ACHN (cell line): ENCODE measurements at regions not wholly inside any gene's neighbourhood (a gene's known extent, or its start where the extent isn't known, plus 50 kb on each side); places are given as distances from the start of the nearest gene placed in this dataset.
"Not testable (repeated sequence)": the region's sequence is repeated elsewhere in the genome, so short reads cannot be mapped to it uniquely, and the experiment has no call there.

Experiments used
- DNase-seq: peaks from one replicate; pipeline ENCODE4 v3.0.0-alpha.2; 2015
- in situ Hi-C: cut with HindIII; loops from 2 replicates; pipeline ENCODE4 v1.10.0; 2017; ENCODE audit warnings: low sequenced_read_pairs, low pct_ligation_motif_present, low pct_unique_long_range_greater_than_20kb

- in situ Hi-C loops, result no loop called here
- no peak for DNase-seq
These were observed 135.5 kb upstream of the CACNA2D1 start for GRCh38 chr7:82579047-82579446.

GRCh38 chr7:82578430-82578829 lies 134.9 kb upstream of the CACNA2D1 start:
- in situ Hi-C loops, result no loop called here
- no peak for DNase-seq

- in situ Hi-C loops, result no loop called here
- DNase-seq, result peak; percentile 92
These were observed 128.8 kb upstream of the CACNA2D1 start for GRCh38 chr7:82572195-82572880.

GRCh38 chr7:82571047-82571446 lies 127.5 kb upstream of the CACNA2D1 start:
- DNase-seq, in situ Hi-C loops: not testable (repeated sequence)

DNA sequence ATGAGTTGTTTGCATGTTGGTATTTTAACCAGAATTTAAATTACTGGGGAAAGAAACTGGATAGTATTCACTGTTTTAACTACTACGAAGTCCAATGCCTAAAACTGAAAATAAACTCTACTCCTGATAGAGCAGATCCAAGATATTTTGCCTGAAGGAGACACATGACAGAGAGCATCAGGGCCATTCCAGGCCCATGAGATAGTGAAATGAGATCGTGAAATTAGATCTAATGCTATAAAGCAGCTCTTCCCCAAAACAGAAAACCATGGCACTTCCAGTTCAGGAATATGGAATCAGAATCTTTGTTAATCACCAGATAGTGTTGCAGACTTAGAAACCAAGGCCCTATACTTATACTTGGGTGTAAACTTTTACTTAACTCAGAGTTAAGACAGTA lies 124.3 kb upstream of the CACNA2D1 start:
- in situ Hi-C loops, result no loop called here
- DNase-seq, result no peak

DNA sequence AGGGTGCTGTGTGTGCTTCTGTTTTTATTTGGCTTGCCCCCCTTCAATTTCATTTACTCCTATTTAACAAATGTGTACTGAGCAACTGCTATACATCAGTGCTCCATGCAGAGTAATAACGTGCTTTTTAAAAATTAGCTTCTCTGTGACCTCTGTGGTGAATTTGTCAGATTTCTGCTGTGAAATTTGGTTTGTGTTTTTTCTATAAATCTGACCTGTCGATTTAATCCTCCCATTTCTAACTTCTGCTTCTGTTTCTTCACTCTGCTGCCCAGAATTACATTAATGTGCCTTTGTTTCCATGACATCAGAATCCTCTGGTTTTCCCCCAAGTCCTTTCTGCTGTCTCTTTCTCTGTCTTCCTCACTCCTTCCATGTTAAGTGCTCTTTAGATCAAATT lies 123.8 kb upstream of the CACNA2D1 start:
- no peak for DNase-seq
- in situ Hi-C loops, result no loop called here

- in situ Hi-C loops, result no loop called here
- no peak for DNase-seq
These were observed 123.2 kb upstream of the CACNA2D1 start for GRCh38 chr7:82566752-82567151.

DNA sequence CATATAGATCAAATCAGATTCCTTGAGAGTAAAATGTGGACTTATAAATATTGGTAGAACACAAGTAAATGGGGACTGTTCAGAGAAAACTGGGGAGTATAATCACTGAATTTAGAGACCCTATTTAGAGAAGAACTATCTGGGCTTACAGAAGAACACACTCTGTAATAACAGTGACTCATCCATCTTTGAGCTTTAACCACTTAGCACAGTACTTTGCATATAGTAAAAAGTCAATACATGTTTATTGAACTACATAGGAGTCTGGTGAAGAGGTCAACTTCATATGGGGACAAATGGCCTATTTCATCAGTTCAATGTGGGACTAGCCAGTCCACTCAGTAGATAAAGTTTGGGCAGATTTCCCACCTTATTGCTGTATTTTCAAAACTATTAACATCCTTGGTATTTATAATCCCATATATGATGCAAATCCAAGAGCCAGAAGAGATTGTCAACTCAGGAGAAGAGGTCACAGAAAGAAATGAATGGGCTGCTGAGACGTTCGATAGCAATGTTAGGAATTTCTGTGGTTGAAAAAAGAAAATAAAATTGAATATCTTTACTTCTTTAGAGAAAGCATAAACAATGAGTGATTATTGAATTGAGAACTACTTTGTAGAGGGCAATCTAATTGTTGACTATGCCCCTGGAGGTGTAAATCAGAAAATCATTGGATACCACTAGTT lies 119.3 kb upstream of the CACNA2D1 start:
- peak; percentile 72 for DNase-seq
- in situ Hi-C loops, result no loop called here

DNA sequence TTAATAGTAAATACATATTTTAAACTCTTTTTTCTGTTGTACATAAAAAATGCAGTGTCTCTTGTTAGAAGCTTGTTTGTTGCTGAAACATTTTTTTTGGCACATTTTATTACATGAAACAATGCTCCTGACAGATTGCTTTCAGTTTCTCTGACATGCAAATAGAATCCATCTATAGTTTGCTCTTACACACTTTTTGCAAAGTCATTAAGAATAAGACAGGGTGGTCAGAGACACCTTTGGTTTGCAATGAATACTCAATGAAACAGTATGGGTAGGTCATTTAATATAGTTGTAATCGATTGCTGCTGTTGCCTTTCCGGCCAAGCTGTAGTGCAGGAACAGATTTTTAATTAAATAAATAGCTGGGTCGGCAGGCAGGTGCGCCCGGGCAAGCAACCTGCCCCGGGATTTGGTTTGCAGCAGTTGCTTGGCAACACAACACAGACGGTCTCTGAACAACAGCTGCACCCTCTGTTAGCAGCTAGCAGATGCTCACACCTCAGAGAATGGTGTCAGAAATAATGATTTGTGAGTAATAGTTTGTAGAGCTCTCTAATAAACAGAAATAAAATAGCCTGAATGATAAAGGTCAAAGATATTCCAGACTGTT lies 115.7 kb upstream of the CACNA2D1 start:
- in situ Hi-C loops, result no loop called here
- DNase-seq, result peak; percentile 39

DNA sequence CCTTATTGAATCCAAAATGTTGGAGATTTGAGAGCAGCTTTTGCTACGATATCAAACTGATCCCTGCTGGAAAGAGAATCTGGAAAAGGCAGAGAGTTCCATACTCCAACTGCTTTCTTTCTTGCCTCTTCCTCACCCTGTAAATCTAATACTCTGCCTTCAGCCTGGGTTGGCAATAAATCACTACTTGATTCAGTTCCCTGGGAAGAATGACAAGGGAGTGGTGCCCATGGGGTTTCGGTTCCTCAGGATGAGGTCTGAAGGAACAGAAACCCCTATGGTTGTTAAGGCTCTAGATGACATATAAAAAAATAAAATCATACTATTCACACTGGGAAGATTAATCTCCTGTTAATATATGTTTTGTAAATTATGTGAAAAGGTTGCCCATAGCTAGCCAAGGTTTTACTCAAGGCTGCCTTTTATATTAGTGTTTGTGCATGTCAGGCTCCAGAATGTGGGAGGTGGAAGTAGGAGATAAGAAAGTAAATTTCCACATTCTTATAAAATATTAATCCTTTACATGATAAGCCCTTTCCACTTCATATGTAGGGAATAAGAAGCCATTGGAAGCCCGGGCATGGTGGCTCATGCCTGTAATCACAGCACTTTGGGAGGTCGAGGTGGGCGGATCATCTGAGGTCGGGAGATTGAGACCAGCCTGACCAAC lies 106.2 kb upstream of the CACNA2D1 start:
- no peak for DNase-seq
- in situ Hi-C loops, result no loop called here

GRCh38 chr7:82548141-82548688 lies 104.6 kb upstream of the CACNA2D1 start:
- in situ Hi-C loops, result no loop called here
- DNase-seq, result no peak

GRCh38 chr7:82542665-82543064 lies 99.1 kb upstream of the CACNA2D1 start:
- in situ Hi-C loops, result no loop called here
- no peak for DNase-seq

DNA sequence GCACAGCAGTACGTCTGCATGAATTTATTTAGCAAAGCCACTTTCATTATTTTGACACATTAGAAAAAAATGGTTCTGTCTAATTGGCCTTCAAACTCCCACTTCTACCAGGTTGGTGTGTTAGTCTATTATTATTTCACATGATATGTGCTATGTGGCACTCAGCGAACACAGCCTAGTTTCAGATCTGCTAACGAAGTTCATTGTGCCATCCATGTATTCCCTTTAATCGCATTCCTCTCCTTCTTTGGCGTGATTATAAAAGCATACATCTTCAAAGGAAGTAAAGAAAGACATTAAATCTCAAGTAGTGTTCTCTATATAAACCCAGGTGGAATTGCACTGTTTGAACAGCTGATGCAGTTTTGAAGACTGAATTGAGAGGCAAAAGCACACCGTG lies 96.4 kb upstream of the CACNA2D1 start:
- no peak for DNase-seq
- in situ Hi-C loops, result no loop called here

DNA sequence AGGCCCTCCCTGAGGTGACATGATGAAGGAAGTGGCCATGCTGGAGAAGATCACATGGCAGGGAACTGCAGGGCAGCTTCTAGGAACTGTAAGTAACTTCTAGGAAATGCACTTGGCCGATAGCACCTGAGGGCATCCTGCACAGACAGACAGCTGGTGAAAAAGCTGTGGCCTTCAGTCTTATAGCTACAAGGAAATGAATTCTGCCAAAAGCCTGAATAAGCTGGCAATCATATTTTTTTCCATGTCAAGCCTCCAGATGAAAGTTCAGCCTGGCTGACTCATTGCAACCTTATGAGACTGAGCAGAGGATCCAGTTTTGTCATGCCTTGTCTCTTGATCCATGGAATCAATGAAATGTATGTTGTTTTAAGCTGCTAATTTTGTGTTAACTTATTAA lies 91.1 kb upstream of the CACNA2D1 start:
- in situ Hi-C loops, result no loop called here
- no peak for DNase-seq

DNA sequence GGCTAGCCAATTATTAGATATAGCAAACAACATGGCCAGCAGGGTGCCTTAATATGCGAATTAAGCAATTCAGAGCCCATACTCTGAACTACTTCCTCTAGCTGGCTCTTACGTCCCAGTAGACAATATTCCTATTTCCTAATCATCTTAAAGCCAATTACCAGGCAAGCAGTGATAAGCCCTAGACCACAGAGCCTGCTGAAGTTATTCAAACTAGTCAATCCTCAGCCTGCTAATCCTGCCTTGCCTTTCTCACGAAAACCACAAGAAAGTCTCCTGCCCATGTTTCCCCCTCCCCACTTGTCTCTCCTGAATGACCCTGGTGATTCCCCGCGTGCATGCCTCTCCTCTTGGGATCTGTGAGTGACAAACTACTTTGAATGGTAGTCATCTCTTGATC lies 86.8 kb upstream of the CACNA2D1 start:
- in situ Hi-C loops, result no loop called here
- no peak for DNase-seq

DNA sequence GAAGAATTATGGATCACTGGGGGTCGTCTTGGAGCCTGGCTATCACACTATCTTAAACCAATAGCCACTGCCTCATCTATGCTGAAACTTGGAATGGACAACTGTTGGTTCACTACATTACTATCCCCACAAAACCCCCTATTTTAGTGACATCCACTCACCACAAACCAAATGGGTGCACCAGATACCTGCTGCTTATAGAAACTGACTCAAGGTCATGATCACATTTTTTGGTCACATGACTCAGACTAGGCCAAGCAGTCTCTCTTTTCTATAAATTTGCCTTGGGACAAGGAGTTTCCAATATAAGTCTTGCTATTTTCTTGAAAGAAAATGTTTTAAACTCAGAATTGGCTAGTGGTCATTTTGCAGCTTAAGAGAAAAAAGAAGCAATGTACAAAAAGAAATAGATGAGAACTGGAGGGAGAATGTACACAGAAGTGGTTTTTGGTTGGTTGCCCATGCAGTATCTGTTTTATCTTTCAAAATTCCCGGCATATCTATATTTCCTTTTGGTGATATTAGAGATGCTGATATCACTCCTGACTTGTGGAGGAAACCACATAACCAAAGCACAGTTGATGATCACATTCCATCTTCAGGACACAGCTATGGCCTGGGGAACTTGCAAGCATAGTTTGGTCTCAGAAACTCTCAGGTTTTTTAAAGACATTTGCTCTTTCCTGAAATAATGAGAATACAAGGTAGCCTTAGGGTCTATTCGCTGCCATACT lies 85.2 kb upstream of the CACNA2D1 start:
- in situ Hi-C loops, result no loop called here
- peak; percentile 15 for DNase-seq

GRCh38 chr7:82527851-82528250 lies 84.3 kb upstream of the CACNA2D1 start:
- no peak for DNase-seq

GRCh38 chr7:82521906-82522445 lies 78.4 kb upstream of the CACNA2D1 start:
- no peak for DNase-seq
- in situ Hi-C loops, result no loop called here

More at GRCh38 chr7:82527851-82528250, 84.3 kb upstream of the CACNA2D1 start:
- in situ Hi-C loops, result no loop called here
